Adrenal gland (tissue), 9 donors: ENCODE measurements at regions not wholly inside any gene's neighbourhood (a gene's known extent, or its start where the extent isn't known, plus 50 kb on each side); places are given as distances from the start of the nearest gene placed in this dataset.

Experiments
- DNase-seq, 7 donors: peaks; one replicate each; pipeline ENCODE4 v3.0.0-alpha.2; 2019 to 2020
- H3K27ac ChIP-seq, 5 donors: fragments of 200-600 bp; sonication (generic) in 4 of 5; 1 replicate in 3 of 5; 2 replicates in 2 of 5; pipeline versions ENCODE4 v1.5.1 to v1.8.0; 2016 to 2020; ENCODE audit warnings: mild to moderate bottlenecking in 1 of 5
- H3K27me3 ChIP-seq: fragments of 200-600 bp; 2 replicates; pipeline ENCODE4 v1.8.0; 2021
- H3K36me3 ChIP-seq, 2 donors: fragments of 200-600 bp; replicated peaks in 1 of 2; 1 replicate in 1 of 2; 2 replicates in 1 of 2; pipeline versions ENCODE4 v1.5.1 to v1.8.0; 2018 to 2022
- H3K4me1 ChIP-seq, 2 donors: fragments of 200-600 bp; replicated peaks in 1 of 2; 1 replicate in 1 of 2; 2 replicates in 1 of 2; pipeline versions ENCODE4 v1.5.1 to v1.8.0; 2018 to 2021
- H3K4me3 ChIP-seq, 4 donors: fragments of 200-600 bp; sonication (generic) in 3 of 4; one replicate each; pipeline ENCODE4 v1.5.1; 2016 to 2018
- H3K9me3 ChIP-seq, 3 donors: fragments of 200-600 bp; sonication (generic) in 1 of 3; replicated peaks in 1 of 3; 1 replicate in 2 of 3; 2 replicates in 1 of 3; pipeline versions ENCODE4 v1.5.1 to v1.8.0; 2016 to 2021
- POLR2A ChIP-seq, 2 donors: fragments of 450-650 bp; IDR thresholded peaks; one replicate each; pipeline ENCODE4 v1.6.1; 2017; ENCODE audit warnings: antibody characterized with exemption in 2 of 2, mild to moderate bottlenecking in 2 of 2, moderate library complexity in 1 of 2
- WGBS, 4 donors: extraction: QIAGEN DNeasy Blood & Tissue Kit in 2 of 4; methylation state at CpG; one replicate each; pipeline versions ENCODE4 v1.1.5 to v1.1.7; 2013 to 2017; 5-methylcytosine and 5-hydroxymethylcytosine counted together
- intact Hi-C, 2 donors: fragments of 100-400 bp; cut with DNase I; formaldehyde crosslinking; loops; one replicate each; pipeline versions ENCODE4 v1.14.1 to v1.15.0; 2022 to 2023
- TF ChIP-seq, protein P1 (sequence below), 6 experiments: fragments of 450-650 bp in 4 of 6; fragments of 200-600 bp in 2 of 6; sonication (generic) in 1 of 6; IDR thresholded peaks; 1 replicate in 5 of 6; 2 replicates in 1 of 6; pipeline versions ENCODE4 v1.5.1 to v1.8.0; 2016 to 2021; ENCODE audit warnings: antibody characterized with exemption in 6 of 6, mild to moderate bottlenecking in 2 of 6, moderate library complexity in 1 of 6
- donor health status: healthy with polysubstance abuse.
- donor health status: Bipolar disorder and iron deficiency.
- donor health status: DM: yes; HTN: yes; CAD: no.
- donor health status: DM: no; HTN: no; CAD: no.
- donor health status: DM: no; HTN: no; CAD: no.

DNA sequence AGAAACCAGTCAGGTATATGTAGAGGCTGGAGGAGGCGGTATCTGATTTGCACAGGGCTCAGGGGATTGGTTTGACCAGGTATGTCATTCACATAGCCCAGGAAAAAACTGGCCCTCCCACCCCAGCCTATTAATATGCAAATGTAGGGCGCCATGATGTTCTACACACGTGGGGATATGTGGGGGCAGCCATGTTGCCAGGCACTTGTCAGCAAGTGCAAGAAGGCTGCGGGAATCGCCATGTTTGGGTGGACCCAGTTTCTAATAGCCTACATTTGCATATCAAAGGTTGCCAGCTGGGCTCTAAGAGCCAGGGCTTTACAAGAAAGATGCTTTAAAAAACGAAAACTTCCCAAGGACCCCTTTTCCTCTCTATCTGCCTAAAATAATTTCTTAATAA, 335.1 kb downstream of the SMARCA1 start:
- no peaks in the 10 kb centered on the region for H3K27me3 ChIP-seq
- H3K9me3 ChIP-seq: no peaks in the 10 kb centered on the region
- H3K4me3 ChIP-seq: no peak overlapping the region
- TF ChIP-seq POLR2A (IDR thresholded peaks at IDR 0.05): no peak
- TF ChIP-seq, protein P1, sequence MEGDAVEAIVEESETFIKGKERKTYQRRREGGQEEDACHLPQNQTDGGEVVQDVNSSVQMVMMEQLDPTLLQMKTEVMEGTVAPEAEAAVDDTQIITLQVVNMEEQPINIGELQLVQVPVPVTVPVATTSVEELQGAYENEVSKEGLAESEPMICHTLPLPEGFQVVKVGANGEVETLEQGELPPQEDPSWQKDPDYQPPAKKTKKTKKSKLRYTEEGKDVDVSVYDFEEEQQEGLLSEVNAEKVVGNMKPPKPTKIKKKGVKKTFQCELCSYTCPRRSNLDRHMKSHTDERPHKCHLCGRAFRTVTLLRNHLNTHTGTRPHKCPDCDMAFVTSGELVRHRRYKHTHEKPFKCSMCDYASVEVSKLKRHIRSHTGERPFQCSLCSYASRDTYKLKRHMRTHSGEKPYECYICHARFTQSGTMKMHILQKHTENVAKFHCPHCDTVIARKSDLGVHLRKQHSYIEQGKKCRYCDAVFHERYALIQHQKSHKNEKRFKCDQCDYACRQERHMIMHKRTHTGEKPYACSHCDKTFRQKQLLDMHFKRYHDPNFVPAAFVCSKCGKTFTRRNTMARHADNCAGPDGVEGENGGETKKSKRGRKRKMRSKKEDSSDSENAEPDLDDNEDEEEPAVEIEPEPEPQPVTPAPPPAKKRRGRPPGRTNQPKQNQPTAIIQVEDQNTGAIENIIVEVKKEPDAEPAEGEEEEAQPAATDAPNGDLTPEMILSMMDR (IDR thresholded peaks at IDR 0.05): no peak
- no peaks in the 10 kb centered on the region for H3K36me3 ChIP-seq
- H3K4me1 ChIP-seq: no peaks in the 10 kb centered on the region
- intact Hi-C loops: no loop called here
- WGBS, 4 donors: 39 to 69% (median 56%) methylated on average over 6 of the region's 6 CpGs
- no peak for DNase-seq
- no peak overlapping the region for H3K27ac ChIP-seq

GRCh38 chrX:129176710-129177109, 346.6 kb downstream of the SMARCA1 start:
- intact Hi-C loops: no loop called here

GRCh38 chrX:129161108-129161507, 362.2 kb downstream of the SMARCA1 start:
- no peaks in the 10 kb centered on the region for H3K9me3 ChIP-seq
- intact Hi-C loops: no loop called here
- TF ChIP-seq POLR2A (IDR thresholded peaks at IDR 0.05): no peak
- TF ChIP-seq, protein P1 (IDR thresholded peaks at IDR 0.05): no peak
- DNase-seq: no peak
- no peaks in the 10 kb centered on the region for H3K4me1 ChIP-seq
- no peak overlapping the region for H3K4me3 ChIP-seq
- H3K27me3 ChIP-seq: no peaks in the 10 kb centered on the region
- H3K27ac ChIP-seq: no peak overlapping the region
- no peaks in the 10 kb centered on the region for H3K36me3 ChIP-seq

More at GRCh38 chrX:129176710-129177109, 346.6 kb downstream of the SMARCA1 start:
- Histone ChIP-seq H3K27me3 (no peaks in the 10 kb centered on the region), H3K4me3 (no peak overlapping the region), H3K9me3 (no peaks in the 10 kb centered on the region), H3K4me1 (no peaks in the 10 kb centered on the region), H3K36me3 (no peaks in the 10 kb centered on the region), H3K27ac (no peak overlapping the region)
- TF ChIP-seq, protein P1 (IDR thresholded peaks at IDR 0.05): no peak
- no peak for TF ChIP-seq POLR2A (IDR thresholded peaks at IDR 0.05)
- no peak for DNase-seq

GRCh38 chrX:129158505-129158904, 364.8 kb downstream of the SMARCA1 start:
- H3K27me3 ChIP-seq: no peaks in the 10 kb centered on the region
- WGBS, 4 donors: 66 to 90% (median 84%) methylated on average over 2 of the region's 2 CpGs
- H3K4me1 ChIP-seq: no peaks in the 10 kb centered on the region
- TF ChIP-seq, protein P1 (IDR thresholded peaks at IDR 0.05): no peak
- no peak for TF ChIP-seq POLR2A (IDR thresholded peaks at IDR 0.05)
- intact Hi-C loops: no loop called here
- no peak for DNase-seq
- H3K4me3 ChIP-seq: no peak overlapping the region
- H3K27ac ChIP-seq: no peak overlapping the region
- H3K36me3 ChIP-seq: no peaks in the 10 kb centered on the region
- H3K9me3 ChIP-seq: no peaks in the 10 kb centered on the region
